HepG2 (cell line): ENCODE measurements at regions not wholly inside any gene's neighbourhood (a gene's known extent, or its start where the extent isn't known, plus 50 kb on each side); places are given as distances from the start of the nearest gene placed in this dataset.

Experiments used
- ATAC-seq: fragments of 200-7000 bp; cut with Tn5 transposase; 3 replicates; pipeline ENCODE4 v1.9.1; 2020; ENCODE audit warnings: mild to moderate bottlenecking, moderate library complexity
- BruUV-seq: library from RNA; stranded (reverse); fragments of 400-500 nt; replicated peaks from 2 replicates; lab custom pipeline; 2021; lab: Mats Ljungman, UMichigan
- CTCF ChIA-PET: fragments of 300-600 bp; formaldehyde crosslinking; extraction: SDS; loops from one replicate; lab custom pipeline; 2021; ENCODE audit warnings: low total read pairs, inconsistent platforms, low intra/inter-chr PET ratio; lab: Yijun Ruan, JAX
- POLR2A ChIA-PET: fragments of 350-600 bp; sonication (Branson Sonifier 250); formaldehyde crosslinking; loops from one replicate; lab custom pipeline; 2020; ENCODE audit warnings: antibody characterized with exemption, inconsistent platforms; lab: Yijun Ruan, JAX
- DNase-seq: peaks from one replicate; pipeline ENCODE4 v3.0.0-alpha.2; 2015; ENCODE audit warnings: low spot score
- FAIRE-seq: peaks from 3 replicates; lab custom pipeline; 2011; peaks lifted over from hg19 to GRCh38; lab: Jason Lieb, UNC
- H2AFZ ChIP-seq: one replicate; pipeline ENCODE4 v1.6.1; 2011; ENCODE audit warnings: low read length, inconsistent platforms
- H3K27ac ChIP-seq: fragments of 300-600 bp; 3 replicates; pipeline ENCODE4 v1.8.0; 2011; ENCODE audit warnings: mixed run types, mild to moderate bottlenecking, mixed read lengths, low read length, inconsistent platforms; ENCODE audit not compliant: insufficient read depth; ENCODE audit errors: extremely low read length
- H3K27me3 ChIP-seq, 2 experiments: fragments of 200-600 bp in 1 of 2; 2 replicates in 1 of 2; 3 replicates in 1 of 2; pipeline versions ENCODE4 v1.6.0 to v1.8.0; 2011; ENCODE audit warnings: low read length in 2 of 2, mild to moderate bottlenecking in 2 of 2, moderate library complexity in 2 of 2, inconsistent platforms in 1 of 2; ENCODE audit not compliant: insufficient read depth in 2 of 2, control insufficient read depth in 1 of 2
- H3K36me3 ChIP-seq, 2 experiments: fragments of 200-600 bp in 1 of 2; replicated peaks in 1 of 2; 2 replicates in 1 of 2; 3 replicates in 1 of 2; pipeline versions ENCODE4 v1.5.1 to v1.8.0; 2011; ENCODE audit warnings: low read length in 2 of 2, inconsistent platforms in 1 of 2; ENCODE audit not compliant: insufficient read depth in 2 of 2, control insufficient read depth in 1 of 2
- H3K4me1 ChIP-seq: 2 replicates; pipeline ENCODE4 v1.5.1; 2012; ENCODE audit warnings: low read length, inconsistent platforms; ENCODE audit not compliant: insufficient read depth
- H3K4me2 ChIP-seq: 2 replicates; pipeline ENCODE4 v1.6.0; 2011; ENCODE audit warnings: low read depth, low read length, inconsistent platforms
- H3K4me3 ChIP-seq, 3 experiments: fragments of 200-600 bp in 1 of 3; sonication (generic), shearing (Covaris generic) in 1 of 3; replicated peaks in 1 of 3; 2 replicates each; pipeline ENCODE4 v1.5.1; 2011 to 2016; ENCODE audit warnings: low read length in 3 of 3, inconsistent platforms in 2 of 3, low read depth in 2 of 3, mild to moderate bottlenecking in 2 of 3, control low read depth in 1 of 3, mixed read lengths in 1 of 3; ENCODE audit not compliant: insufficient read depth in 1 of 3
- H3K79me2 ChIP-seq: one replicate; pipeline ENCODE4 v1.6.1; 2011; ENCODE audit warnings: low read length, inconsistent platforms; ENCODE audit not compliant: insufficient read depth
- H3K9ac ChIP-seq: 2 replicates; pipeline ENCODE4 v1.6.0; 2011; ENCODE audit warnings: mild to moderate bottlenecking, low read depth, low read length, inconsistent platforms; ENCODE audit not compliant: insufficient read depth
- H3K9me3 ChIP-seq: 2 replicates; pipeline ENCODE4 v1.5.1; 2012; ENCODE audit warnings: mild to moderate bottlenecking, low read length
- H4K20me1 ChIP-seq: 2 replicates; pipeline ENCODE4 v1.6.0; 2011; ENCODE audit warnings: inconsistent platforms, mild to moderate bottlenecking, low read length, moderate library complexity; ENCODE audit not compliant: insufficient read depth
- BCLAF1 ChIP-seq: fragments of 450-650 bp; IDR thresholded peaks from 2 replicates; pipeline ENCODE4 v1.6.1; 2017; ENCODE audit warnings: mild to moderate bottlenecking
- BHLHE40 ChIP-seq: IDR thresholded peaks from 2 replicates; pipeline ENCODE4 v1.6.1; 2011; ENCODE audit warnings: low read length, improper control_type of control experiment
- DPF2 ChIP-seq: sonication (generic); formaldehyde crosslinking; IDR thresholded peaks from 2 replicates; pipeline ENCODE4 v1.4.0; 2020; ENCODE audit warnings: mild to moderate bottlenecking, low read depth, missing genetic modification reagents, borderline replicate concordance
- MLXIP ChIP-seq: sonication (generic); formaldehyde crosslinking; IDR thresholded peaks from 2 replicates; pipeline ENCODE4 v1.9.0; 2021; ENCODE audit warnings: missing genetic modification reagents, borderline replicate concordance
- MXD4 ChIP-seq: IDR thresholded peaks from 2 replicates; pipeline ENCODE4 v1.6.1; 2016; ENCODE audit warnings: mild to moderate bottlenecking, missing biosample characterization, missing genetic modification reagents
- RXRB ChIP-seq: IDR thresholded peaks from 2 replicates; pipeline ENCODE4 v1.6.1; 2016; ENCODE audit warnings: borderline replicate concordance, missing genetic modification reagents, missing compliant biosample characterization
- SOX6 ChIP-seq, 2 experiments: fragments of 450-650 bp in 1 of 2; sonication (generic) in 1 of 2; formaldehyde crosslinking in 1 of 2; IDR thresholded peaks; 2 replicates each; pipeline versions ENCODE4 v1.4.0 to v1.6.1; 2017 to 2020; ENCODE audit warnings: antibody characterized with exemption in 1 of 2, mild to moderate bottlenecking in 1 of 2, missing genetic modification reagents in 1 of 2
- ZFY ChIP-seq: sonication (generic); formaldehyde crosslinking; IDR thresholded peaks from 2 replicates; pipeline ENCODE4 v1.4.0; 2020; ENCODE audit warnings: missing genetic modification reagents
- ZNF276 ChIP-seq: sonication (generic); formaldehyde crosslinking; IDR thresholded peaks from 2 replicates; pipeline ENCODE4 v1.4.0; 2020; ENCODE audit warnings: mild to moderate bottlenecking, low read depth, missing genetic modification reagents
- ZNF672 ChIP-seq: sonication (generic); formaldehyde crosslinking; IDR thresholded peaks from 2 replicates; pipeline ENCODE4 v1.8.1; 2022; ENCODE audit warnings: missing genetic modification reagents
- ZSCAN12 ChIP-seq: sonication (generic); formaldehyde crosslinking; IDR thresholded peaks from 2 replicates; pipeline ENCODE4 v1.9.0; 2021; ENCODE audit warnings: mild to moderate bottlenecking, missing genetic modification reagents
- ZSCAN5A ChIP-seq: sonication (generic); formaldehyde crosslinking; IDR thresholded peaks from 2 replicates; pipeline ENCODE4 v1.8.0; 2022; ENCODE audit warnings: mild to moderate bottlenecking, missing genetic modification reagents, borderline replicate concordance
- WGBS: methylation state at CpG from one replicate; pipeline ENCODE4 v1.1.6; 2017; ENCODE audit warnings: low lambda C conversion rate; 5-methylcytosine and 5-hydroxymethylcytosine counted together
- in situ Hi-C: cut with HindIII; loops from 2 replicates; pipeline ENCODE4 v1.10.0; 2017; ENCODE audit warnings: low pct_unique_long_range_greater_than_20kb; ENCODE audit not compliant: extremely low pct_ligation_motif_present
- intact Hi-C: fragments of 100-400 bp; cut with micrococcal nuclease; formaldehyde crosslinking; loops from one replicate; pipeline ENCODE4 v1.10.0; 2022; ENCODE audit not compliant: unreplicated experiment

- H3K4me1 ChIP-seq, result no peaks in the 10 kb centered on the region
- FAIRE-seq (no peak), DNase-seq (no peak), ATAC-seq (no peak)
- no peak overlapping the region for H3K4me2 ChIP-seq
- ChIA-PET POLR2A (no interaction called here), CTCF (no interaction called here)
- H3K27me3 ChIP-seq, result no peaks in the 10 kb centered on the region
- no peak overlapping the region for H3K9ac ChIP-seq
- H3K4me3 ChIP-seq, result no peak overlapping the region
- in situ Hi-C loops (no loop called here), intact Hi-C loops (no loop called here)
- H2AFZ ChIP-seq, result no peak overlapping the region
- no peaks in the 10 kb centered on the region for H3K9me3 ChIP-seq
- H4K20me1 ChIP-seq, result no peaks in the 10 kb centered on the region
- no peaks in the 10 kb centered on the region for H3K36me3 ChIP-seq
- H3K79me2 ChIP-seq, result no peaks in the 10 kb centered on the region
- WGBS, result 21% methylated on average over 2 of the region's 2 CpGs
- H3K27ac ChIP-seq, result no peak overlapping the region
- BruUV-seq, result no TSS peak
- TF ChIP-seq ZNF276 (CRISPR knock-in tag) (no peak), BCLAF1 (no peak), DPF2 (CRISPR knock-in tag) (no peak), MLXIP (CRISPR knock-in tag) (no peak), MXD4 (CRISPR knock-in tag) (no peak), SOX6 (IDR thresholded peaks at IDR 0.05) (no peak), SOX6 (CRISPR knock-in tag; IDR thresholded peaks at IDR 0.05) (no peak), ZSCAN12 (CRISPR knock-in tag) (no peak), ZSCAN5A (CRISPR knock-in tag) (no peak), ZFY (CRISPR knock-in tag) (no peak), ZNF672 (CRISPR knock-in tag) (no peak), RXRB (CRISPR knock-in tag) (no peak), BHLHE40 (no peak)
These were observed 662.9 kb downstream of the CCSER2 start for GRCh38 chr10:84991301-84991700.
